HG03575 (cell line): ENCODE measurements at regions not wholly inside any gene's neighbourhood (a gene's known extent, or its start where the extent isn't known, plus 50 kb on each side); places are given as distances from the start of the nearest gene placed in this dataset.

Source experiments
- ATAC-seq: cut with Tn5 transposase; IDR thresholded peaks from one replicate; pipeline ENCODE4 v1.9.1; 2021; ENCODE audit not compliant: unreplicated experiment, insufficient number of reproducible peaks, low FRiP score; ENCODE audit errors: extremely low read depth

- ATAC-seq = no peak
Observed at GRCh38 chr11:116442238-116442752, 330.5 kb downstream of the BUD13 start.

- no peak for ATAC-seq
Observed at GRCh38 chr11:116439361-116439677, 333.5 kb downstream of the BUD13 start.

GRCh38 chr11:116438651-116439360 is 334.0 kb downstream of the BUD13 start:
- no peak for ATAC-seq

- ATAC-seq = no peak
Observed at GRCh38 chr11:116434986-116435385, 337.8 kb downstream of the BUD13 start.

- no peak for ATAC-seq
Observed at GRCh38 chr11:116432301-116432700, 340.5 kb downstream of the BUD13 start.

GRCh38 chr11:116431842-116432241 is 340.9 kb downstream of the BUD13 start:
- ATAC-seq = no peak

- no peak for ATAC-seq
Observed at GRCh38 chr11:116428638-116428975, 344.2 kb downstream of the BUD13 start.

GRCh38 chr11:116427903-116428637 is 344.7 kb downstream of the BUD13 start:
- no peak for ATAC-seq

- no peak for ATAC-seq
Observed at GRCh38 chr11:116427337-116427902, 345.4 kb downstream of the BUD13 start.

- ATAC-seq = no peak
Observed at GRCh38 chr11:116426761-116427160, 346.0 kb downstream of the BUD13 start.

- ATAC-seq = no peak
Observed at GRCh38 chr11:116424615-116425261, 348.0 kb downstream of the BUD13 start.

GRCh38 chr11:116422956-116423600 is 349.7 kb downstream of the BUD13 start:
- no peak for ATAC-seq

GRCh38 chr11:116422556-116422955 is 350.2 kb downstream of the BUD13 start:
- ATAC-seq = no peak

GRCh38 chr11:116421529-116422185 is 351.1 kb downstream of the BUD13 start:
- ATAC-seq = no peak

GRCh38 chr11:116420770-116421528 is 351.8 kb downstream of the BUD13 start:
- no peak for ATAC-seq

GRCh38 chr11:116420030-116420429 is 352.8 kb downstream of the BUD13 start:
- ATAC-seq = no peak

GRCh38 chr11:116418388-116419041 is 354.3 kb downstream of the BUD13 start:
- ATAC-seq = no peak

- ATAC-seq = no peak
Observed at GRCh38 chr11:116416852-116417251, 355.9 kb downstream of the BUD13 start.
